Stimulated activated CD4-positive, alpha-beta T cell treated with anti-CD3 and anti-CD28 coated beads, Interleukin-15, amount 100 ng/mL, for 48 hours (primary cell): ENCODE measurements at regions not wholly inside any gene's neighbourhood (a gene's known extent, or its start where the extent isn't known, plus 50 kb on each side); places are given as distances from the start of the nearest gene placed in this dataset.
"Not testable (repeated sequence)": the region's sequence is repeated elsewhere in the genome, so short reads cannot be mapped to it uniquely, and the experiment has no call there.

Experiments
- DNase-seq, 2 donors: peaks; one replicate each; pipeline ENCODE4 v3.0.0-alpha.2; 2020; ENCODE audit warnings: low read depth in 2 of 2

GRCh38 chrY:7806592-7807515 lies 895.3 kb upstream of the AMELY start:
- no peak for DNase-seq

- DNase-seq, result no peak
Observed at GRCh38 chrY:7805624-7806023, 894.1 kb upstream of the AMELY start.

- no peak for DNase-seq
Observed at GRCh38 chrY:7803737-7804136, 892.2 kb upstream of the AMELY start.

DNA sequence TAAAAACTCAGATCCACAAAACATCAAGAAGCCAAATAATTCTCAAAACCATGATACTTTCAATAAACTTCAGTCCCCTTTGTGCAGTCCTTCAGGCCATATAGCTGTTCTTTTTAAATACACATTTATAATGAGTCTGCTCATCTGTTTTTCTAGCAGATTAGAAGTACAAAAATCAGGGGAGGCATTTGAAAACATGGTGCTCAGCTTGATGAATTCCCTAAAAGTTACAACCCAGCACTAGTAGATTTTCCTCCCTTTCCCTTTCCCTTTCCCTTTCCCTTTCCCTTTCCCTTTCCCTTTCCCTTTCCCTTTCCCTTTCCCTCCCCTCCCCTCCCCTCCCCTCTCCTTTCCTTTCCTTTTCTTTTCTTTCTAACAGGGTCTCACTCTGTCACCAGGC lies 884.6 kb upstream of the AMELY start:
- DNase-seq, result no peak

DNA sequence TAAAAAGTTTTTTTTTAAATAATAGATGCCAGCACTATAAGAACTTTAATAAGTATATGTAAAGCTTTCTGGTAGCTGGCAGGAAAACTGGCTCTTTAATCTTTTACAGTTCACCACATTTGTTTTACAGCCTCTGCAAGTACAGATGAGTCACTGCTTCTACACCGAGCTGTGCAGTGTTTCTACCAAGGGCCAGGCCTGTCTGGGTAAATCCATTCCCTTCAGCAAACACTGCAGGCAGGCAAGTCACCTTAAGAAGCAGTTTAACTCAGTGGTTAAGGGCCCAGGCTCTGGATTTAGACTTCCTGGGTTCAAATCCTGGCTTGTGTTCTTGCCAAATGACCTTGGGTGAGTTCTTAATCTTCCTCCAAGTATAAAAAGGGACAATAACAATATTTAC lies 882.9 kb upstream of the AMELY start:
- no peak for DNase-seq

GRCh38 chrY:7793989-7794388 lies 882.4 kb upstream of the AMELY start:
- DNase-seq, result no peak

GRCh38 chrY:7792431-7792830 lies 880.9 kb upstream of the AMELY start:
- no peak for DNase-seq

DNA sequence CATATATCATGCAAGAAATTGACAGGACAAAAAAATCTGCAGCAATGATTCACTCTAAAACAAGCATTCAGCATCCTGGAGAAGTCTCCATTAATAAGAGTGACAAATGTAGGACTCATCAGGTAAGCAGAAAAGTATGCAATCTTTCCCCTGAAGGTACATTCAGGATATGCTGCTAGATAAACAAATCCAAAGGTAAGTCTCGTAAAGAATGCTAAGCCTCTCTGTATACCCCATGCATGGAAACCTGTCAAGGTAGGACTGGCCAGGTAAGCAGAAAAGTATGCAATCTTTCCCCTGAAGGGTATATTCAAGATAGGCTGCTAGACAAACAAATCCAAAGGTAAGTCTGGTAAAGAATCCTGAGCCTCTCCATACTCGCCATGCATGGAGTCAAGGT lies 869.9 kb upstream of the AMELY start:
- DNase-seq, result no peak

DNA sequence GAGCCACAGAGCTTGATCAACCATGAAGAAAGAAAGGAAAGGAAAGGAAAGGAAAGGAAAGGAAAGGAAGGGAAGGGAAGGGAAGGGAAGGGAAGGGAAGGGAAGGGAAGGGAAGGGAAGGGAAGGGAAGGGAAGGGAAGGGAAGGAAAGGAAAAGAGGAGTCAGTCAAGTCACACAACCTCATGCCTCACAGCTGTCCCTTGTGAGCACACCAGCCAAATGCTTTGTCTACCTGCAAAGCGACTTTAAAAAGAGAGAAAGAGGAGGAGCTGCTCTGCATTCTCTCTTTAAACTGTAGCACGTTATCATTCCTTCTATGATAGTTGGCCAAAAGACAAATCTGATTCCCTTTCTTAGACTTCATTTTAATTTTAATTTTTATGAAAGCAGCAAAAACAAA lies 863.9 kb upstream of the AMELY start:
- DNase-seq, result not testable (repeated sequence)

- no peak for DNase-seq
Observed at GRCh38 chrY:7771771-7772170, 860.2 kb upstream of the AMELY start.

- no peak for DNase-seq
Observed at GRCh38 chrY:7769790-7770375, 858.3 kb upstream of the AMELY start.

GRCh38 chrY:7768901-7769300 lies 857.3 kb upstream of the AMELY start:
- DNase-seq, result no peak

DNA sequence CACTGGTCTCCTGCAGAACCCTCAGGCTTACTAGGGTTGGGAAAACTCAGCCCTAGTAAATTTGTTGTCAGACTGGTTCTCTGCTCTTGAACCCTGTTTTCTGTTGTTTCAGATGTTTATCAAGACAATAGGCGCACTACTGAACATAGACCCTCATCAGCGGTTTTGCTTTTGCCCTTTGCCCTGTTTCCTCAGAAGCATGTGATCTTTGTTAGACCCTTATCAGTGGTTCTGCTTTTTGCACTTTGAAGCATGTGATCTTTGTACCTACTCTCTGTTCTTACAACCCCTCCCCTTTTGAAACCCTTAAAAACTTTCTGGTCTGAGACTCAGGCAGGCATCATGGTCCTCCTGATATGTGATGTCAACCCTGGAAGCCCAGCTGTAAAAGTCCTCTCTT lies 842.2 kb upstream of the AMELY start:
- DNase-seq, result no peak

- DNase-seq, result no peak
Observed at GRCh38 chrY:7746781-7747180, 835.2 kb upstream of the AMELY start.

- no peak for DNase-seq
Observed at GRCh38 chrY:7745581-7745901, 834.0 kb upstream of the AMELY start.

GRCh38 chrY:7744691-7745580 lies 833.4 kb upstream of the AMELY start:
- no peak for DNase-seq

- no peak for DNase-seq
Observed at GRCh38 chrY:7736847-7737365, 825.4 kb upstream of the AMELY start.

DNA sequence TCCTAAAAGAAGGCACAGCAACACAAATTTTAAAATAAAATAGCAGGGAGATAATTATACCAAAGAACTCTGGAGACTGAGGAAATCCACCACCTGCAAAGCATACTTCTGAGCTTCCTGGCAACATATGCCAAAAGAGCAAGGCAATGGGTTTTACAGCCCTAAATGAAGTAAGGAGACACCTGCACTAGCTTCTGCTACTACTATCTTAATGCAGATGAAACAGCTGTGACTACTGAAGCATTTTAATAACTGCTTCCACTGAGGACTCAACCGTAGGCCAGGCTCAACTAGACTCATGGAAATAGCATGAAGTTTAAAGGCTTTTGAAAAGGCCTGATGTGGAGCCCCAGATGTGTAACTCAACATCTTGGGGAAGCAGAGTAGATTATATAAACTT lies 820.1 kb upstream of the AMELY start:
- no peak for DNase-seq

DNA sequence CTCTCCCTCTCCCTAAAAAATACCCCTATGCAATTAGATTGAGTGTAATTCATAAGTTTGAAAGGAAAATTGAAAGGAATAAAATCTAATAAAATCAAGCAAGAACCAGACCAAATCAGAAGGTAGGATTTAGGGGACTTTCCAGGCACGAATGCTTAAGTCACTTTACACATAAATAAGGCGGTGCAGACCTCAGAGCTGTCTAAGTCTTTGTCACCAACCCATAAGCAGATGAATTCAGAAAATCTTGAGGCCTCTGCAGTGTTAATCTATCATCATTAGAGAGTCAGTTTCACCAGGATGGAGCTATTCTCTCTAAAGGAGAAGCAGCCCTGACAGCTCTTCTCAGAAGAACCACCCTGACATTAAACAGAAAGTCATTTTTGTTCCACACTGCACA lies 819.1 kb upstream of the AMELY start:
- no peak for DNase-seq

DNA sequence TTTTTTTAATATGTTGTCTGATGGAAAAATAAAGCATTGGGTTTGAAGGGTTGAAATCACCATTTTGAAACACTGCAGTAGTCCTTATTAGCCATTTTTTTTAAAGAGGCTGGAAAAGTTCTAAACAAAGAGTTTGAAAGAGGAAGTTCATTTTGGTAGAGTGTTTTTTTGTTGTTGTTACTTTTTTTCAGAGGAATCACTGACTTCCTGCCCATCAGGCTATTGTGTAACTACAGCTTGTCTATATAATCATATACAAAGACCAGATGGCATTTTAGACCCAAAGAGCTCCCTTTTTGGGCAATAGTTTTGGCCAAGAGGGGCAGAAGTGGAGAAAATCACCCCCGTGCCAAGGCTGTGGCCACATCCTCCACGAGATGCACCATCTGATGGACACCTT lies 818.5 kb upstream of the AMELY start:
- DNase-seq, result no peak

DNA sequence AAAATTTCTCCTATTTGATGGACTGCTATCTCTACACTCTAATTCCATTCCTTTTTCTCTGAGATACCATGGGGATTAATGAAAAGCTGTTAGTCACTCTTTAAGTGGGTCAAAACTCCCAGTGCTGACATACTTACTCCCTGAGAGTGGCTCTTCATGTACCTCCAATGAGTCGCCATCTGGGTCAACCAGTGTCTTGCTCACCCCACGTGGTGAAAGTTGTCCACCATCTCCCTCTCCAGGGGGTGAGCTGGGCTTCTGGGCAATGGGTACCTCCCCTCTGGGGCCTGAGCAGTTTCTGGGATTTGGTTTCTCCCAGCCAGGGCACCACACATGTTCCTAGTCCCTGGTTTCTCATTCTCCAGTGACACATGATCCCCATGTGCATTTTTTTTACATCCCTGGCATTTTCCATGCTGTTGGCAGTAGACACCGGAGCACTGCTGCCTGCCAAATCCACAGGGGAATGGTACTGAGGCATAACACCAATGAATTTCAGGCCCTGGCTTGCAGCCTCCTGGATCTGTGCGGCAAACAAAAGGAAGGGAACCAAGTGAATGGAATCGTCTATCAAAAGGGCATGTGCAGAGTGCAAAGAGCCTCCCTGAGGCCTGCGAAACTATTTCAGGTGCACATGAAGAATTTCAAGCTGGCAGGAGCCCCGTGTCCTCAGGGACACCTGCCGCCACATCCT lies 817.9 kb upstream of the AMELY start:
- no peak for DNase-seq

DNA sequence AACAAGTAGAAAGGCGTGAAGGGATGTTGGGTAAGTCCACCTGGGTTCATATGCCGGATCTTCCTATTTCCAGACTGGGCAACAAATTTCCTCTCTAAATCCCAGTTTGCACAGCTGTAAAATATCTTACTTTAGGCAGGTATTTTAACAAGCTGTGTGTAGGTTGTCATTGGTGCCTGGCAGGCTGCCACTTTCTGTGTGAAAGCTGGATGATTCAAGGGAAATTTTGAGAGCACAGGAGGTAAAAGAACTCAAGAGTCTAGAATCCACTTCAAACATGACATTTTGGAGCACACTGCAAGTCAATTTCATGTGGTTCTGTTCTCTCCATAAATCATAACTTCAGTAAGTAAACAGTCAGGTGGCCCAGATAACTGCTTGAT lies 817.4 kb upstream of the AMELY start:
- no peak for DNase-seq
